ENCODE measurements at regions not wholly inside any gene's neighbourhood (a gene's known extent, or its start where the extent isn't known, plus 50 kb on each side); places are given as distances from the start of the nearest gene placed in this dataset.

- TF ChIP-seq ATF6 (CRISPR knock-in tag; IDR thresholded peaks at IDR 0.05) (no peak), NFYB (CRISPR knock-in tag; conservative IDR thresholded peaks at IDR 0.05; ENCODE audit: low read depth) (no peak), AR (CRISPR knock-in tag; IDR thresholded peaks at IDR 0.05) (no peak), ZBTB43 (CRISPR knock-in tag; IDR thresholded peaks at IDR 0.05) (no peak), CREM (CRISPR knock-in tag; IDR thresholded peaks at IDR 0.05) (no peak)
- no peak overlapping the region for H3K4me3 Mint-ChIP-seq
- ATAC-seq = no peak
- DNase-seq (ENCODE audit: low spot score) = no peak
- ChIA-PET POLR2A (no interaction called here), CTCF (no interaction called here)
- H3K27me3 Mint-ChIP-seq (ENCODE audit: low read depth) = no peaks in the 10 kb centered on the region
- peaks cover 48% of the 10 kb centered on the region for H3K9me3 Mint-ChIP-seq
- H3K36me3 Mint-ChIP-seq = peaks cover 17% of the 10 kb centered on the region
- no peaks in the 10 kb centered on the region for H3K4me1 Mint-ChIP-seq
- no peak overlapping the region for H3K27ac Mint-ChIP-seq
Measured at GRCh38 chr10:109183366-109183765, 739.9 kb downstream of the XPNPEP1 start.

GRCh38 chr10:109178591-109178990 lies 744.7 kb downstream of the XPNPEP1 start:
- ATAC-seq (no peak), DNase-seq (ENCODE audit: low spot score) (no peak)
- ChIA-PET CTCF (no interaction called here), POLR2A (no interaction called here)
- H3K27ac Mint-ChIP-seq = no peak overlapping the region
- H3K4me1 Mint-ChIP-seq = no peaks in the 10 kb centered on the region
- TF ChIP-seq ATF6 (CRISPR knock-in tag; IDR thresholded peaks at IDR 0.05) = no peak
- TF ChIP-seq MYBL2 (CRISPR knock-in tag; IDR thresholded peaks at IDR 0.05) = no peak
- no peak for TF ChIP-seq FOXJ3 (CRISPR knock-in tag; IDR thresholded peaks at IDR 0.05; ENCODE audit: borderline replicate concordance)
- no peak for TF ChIP-seq ETV6 (CRISPR knock-in tag; IDR thresholded peaks at IDR 0.05)
- no peak for TF ChIP-seq ZBTB21 (CRISPR knock-in tag; IDR thresholded peaks at IDR 0.05; ENCODE audit: borderline replicate concordance)
- TF ChIP-seq IRF2 (CRISPR knock-in tag; IDR thresholded peaks at IDR 0.05; ENCODE audit: borderline replicate concordance, low read depth) = no peak
- TF ChIP-seq ZSCAN18 (CRISPR knock-in tag; IDR thresholded peaks at IDR 0.05) = no peak
- TF ChIP-seq NR1H2 (CRISPR knock-in tag; IDR thresholded peaks at IDR 0.05) = no peak
- no peak for TF ChIP-seq CREB1 (CRISPR knock-in tag; IDR thresholded peaks at IDR 0.05)
- peaks cover 10% of the 10 kb centered on the region; the same call in 1 of the 2 replicates for H3K36me3 Mint-ChIP-seq
- no peak overlapping the region for H3K4me3 Mint-ChIP-seq
- peaks cover 22% of the 10 kb centered on the region for H3K9me3 Mint-ChIP-seq
- no peaks in the 10 kb centered on the region for H3K27me3 Mint-ChIP-seq (ENCODE audit: low read depth)

GRCh38 chr10:109174526-109174925 lies 748.8 kb downstream of the XPNPEP1 start:
- Mint-ChIP-seq H3K4me3 (no peak overlapping the region), H3K27me3 (ENCODE audit: low read depth) (no peaks in the 10 kb centered on the region)
- ATAC-seq = no peak

More at GRCh38 chr10:109174526-109174925, 748.8 kb downstream of the XPNPEP1 start:
- peaks cover 17% of the 10 kb centered on the region for H3K9me3 Mint-ChIP-seq
- ChIA-PET POLR2A (no interaction called here), CTCF (no interaction called here)
- no peaks in the 10 kb centered on the region for H3K4me1 Mint-ChIP-seq
- no peak for TF ChIP-seq ZNF416 (CRISPR knock-in tag; IDR thresholded peaks at IDR 0.05)
- no peak for TF ChIP-seq PRDM15 (CRISPR knock-in tag; IDR thresholded peaks at IDR 0.05)
- DNase-seq (ENCODE audit: low spot score) = no peak
- no peak overlapping the region for H3K27ac Mint-ChIP-seq
- H3K36me3 Mint-ChIP-seq = peaks cover 10% of the 10 kb centered on the region; the same call in 1 of the 2 replicates

Data from WTC11 (cell line).